ENCODE measurements at regions not wholly inside any gene's neighbourhood (a gene's known extent, or its start where the extent isn't known, plus 50 kb on each side); places are given as distances from the start of the nearest gene placed in this dataset.

DNA sequence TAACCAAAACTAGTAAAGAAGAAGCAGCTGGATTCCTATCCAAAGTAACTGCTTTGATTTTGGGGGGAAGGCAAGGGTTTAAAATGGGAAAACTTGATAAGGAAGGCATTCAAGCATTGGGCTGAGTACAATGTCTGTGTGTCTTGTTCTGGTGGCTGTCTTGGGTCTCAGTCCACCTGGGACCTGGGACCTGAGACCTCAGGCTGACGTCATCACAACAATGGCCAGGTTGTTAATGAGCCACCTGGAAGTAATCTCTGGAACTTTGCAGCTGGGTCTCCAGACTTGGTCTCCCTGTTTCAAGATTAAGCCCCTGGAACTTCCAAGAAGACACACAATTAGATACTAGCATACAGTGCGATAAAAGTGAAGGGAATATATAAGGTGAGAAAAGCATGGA, 157.5 kb downstream of the PIK3R1 start (continued):
- TF ChIP-seq, protein P1, sequence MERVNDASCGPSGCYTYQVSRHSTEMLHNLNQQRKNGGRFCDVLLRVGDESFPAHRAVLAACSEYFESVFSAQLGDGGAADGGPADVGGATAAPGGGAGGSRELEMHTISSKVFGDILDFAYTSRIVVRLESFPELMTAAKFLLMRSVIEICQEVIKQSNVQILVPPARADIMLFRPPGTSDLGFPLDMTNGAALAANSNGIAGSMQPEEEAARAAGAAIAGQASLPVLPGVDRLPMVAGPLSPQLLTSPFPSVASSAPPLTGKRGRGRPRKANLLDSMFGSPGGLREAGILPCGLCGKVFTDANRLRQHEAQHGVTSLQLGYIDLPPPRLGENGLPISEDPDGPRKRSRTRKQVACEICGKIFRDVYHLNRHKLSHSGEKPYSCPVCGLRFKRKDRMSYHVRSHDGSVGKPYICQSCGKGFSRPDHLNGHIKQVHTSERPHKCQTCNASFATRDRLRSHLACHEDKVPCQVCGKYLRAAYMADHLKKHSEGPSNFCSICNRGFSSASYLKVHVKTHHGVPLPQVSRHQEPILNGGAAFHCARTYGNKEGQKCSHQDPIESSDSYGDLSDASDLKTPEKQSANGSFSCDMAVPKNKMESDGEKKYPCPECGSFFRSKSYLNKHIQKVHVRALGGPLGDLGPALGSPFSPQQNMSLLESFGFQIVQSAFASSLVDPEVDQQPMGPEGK (CRISPR knock-in tag; IDR thresholded peaks at IDR 0.05; ENCODE audit: borderline replicate concordance) = no peak

DNA sequence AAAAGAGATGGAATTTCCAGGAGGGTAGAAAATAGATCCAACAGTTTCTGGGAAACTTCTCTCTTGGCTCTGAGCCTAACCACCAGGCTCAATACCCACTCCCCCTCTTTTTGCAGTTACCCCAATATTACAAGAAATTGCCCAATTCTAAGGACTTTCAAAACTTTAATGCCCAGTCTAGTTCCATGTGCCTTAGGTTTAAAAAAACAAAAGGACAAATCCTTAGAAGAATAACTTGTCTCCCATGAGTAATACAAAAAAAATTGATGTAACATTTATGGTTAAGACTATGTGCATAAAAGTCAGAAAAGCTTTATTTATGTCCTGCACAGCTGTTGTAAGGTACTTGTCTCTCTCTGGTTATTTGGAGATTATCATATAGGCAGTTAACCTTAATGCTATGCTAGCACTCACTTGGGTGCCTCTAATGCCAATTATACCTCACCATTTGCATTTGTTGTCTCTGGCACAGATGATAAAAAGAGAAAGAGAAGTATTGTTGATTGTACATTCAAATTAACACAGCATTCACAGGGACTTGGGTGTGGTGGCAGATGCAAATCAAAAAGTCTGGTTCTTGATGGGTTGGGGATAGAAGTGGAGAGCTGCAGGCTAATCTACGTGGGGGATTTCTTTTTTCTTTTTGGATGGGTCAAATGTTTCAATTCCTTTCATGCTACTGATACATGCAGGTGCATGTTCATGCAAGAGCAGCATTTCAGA, 159.4 kb downstream of the PIK3R1 start:
- TF ChIP-seq ARNTL (CRISPR knock-in tag; IDR thresholded peaks at IDR 0.05; ENCODE audit: borderline replicate concordance, low read depth) (no peak), SNAI2 (CRISPR knock-in tag; IDR thresholded peaks at IDR 0.05) (no peak), RARB (CRISPR knock-in tag; IDR thresholded peaks at IDR 0.05) (no peak), GLIS3 (CRISPR knock-in tag; IDR thresholded peaks at IDR 0.05) (no peak)
- TF ChIP-seq, protein P1 (CRISPR knock-in tag; IDR thresholded peaks at IDR 0.05; ENCODE audit: borderline replicate concordance) = no peak
- no peak for ATAC-seq

DNA sequence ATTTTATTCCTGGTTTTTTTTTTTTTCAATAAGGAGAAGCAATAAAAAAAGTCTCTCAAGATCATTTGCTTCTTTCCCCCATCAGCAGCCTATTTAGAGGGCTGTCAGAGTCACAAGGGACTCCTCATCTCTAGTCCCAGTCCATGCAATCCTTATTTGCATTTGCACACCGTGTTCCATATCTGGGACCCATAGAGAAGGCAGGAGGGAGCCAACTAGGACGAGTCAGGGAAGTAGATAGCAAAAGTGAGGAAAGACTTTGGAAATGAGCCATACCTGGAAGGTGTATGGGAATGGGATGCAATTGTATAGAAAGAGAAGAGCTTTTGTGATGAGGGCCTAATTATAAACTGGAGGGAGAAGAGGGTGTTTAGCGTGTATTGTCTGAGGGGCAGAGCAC, 160.0 kb downstream of the PIK3R1 start:
- no peak for ATAC-seq
- TF ChIP-seq ZFP3 (CRISPR knock-in tag; IDR thresholded peaks at IDR 0.05) = no peak

DNA sequence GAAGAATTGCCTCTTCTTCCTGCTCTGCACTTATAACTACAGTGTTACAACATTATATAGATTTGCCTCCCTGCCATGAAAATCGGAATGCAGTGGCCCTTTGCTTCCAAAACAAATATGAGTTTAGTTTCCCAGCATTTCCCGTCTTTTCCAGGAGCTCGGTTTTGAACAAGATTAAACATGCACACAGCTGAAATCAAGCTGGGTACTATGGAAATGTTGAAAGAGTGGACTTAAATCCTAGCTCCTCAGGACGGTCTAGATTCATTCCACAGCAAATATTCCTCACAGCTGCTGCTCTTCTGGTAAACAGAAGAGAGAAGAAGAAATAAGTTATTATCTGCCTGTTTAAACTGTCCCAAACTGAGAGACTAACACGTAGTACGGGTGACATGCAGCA, 161.4 kb downstream of the PIK3R1 start:
- TF ChIP-seq, protein P2, sequence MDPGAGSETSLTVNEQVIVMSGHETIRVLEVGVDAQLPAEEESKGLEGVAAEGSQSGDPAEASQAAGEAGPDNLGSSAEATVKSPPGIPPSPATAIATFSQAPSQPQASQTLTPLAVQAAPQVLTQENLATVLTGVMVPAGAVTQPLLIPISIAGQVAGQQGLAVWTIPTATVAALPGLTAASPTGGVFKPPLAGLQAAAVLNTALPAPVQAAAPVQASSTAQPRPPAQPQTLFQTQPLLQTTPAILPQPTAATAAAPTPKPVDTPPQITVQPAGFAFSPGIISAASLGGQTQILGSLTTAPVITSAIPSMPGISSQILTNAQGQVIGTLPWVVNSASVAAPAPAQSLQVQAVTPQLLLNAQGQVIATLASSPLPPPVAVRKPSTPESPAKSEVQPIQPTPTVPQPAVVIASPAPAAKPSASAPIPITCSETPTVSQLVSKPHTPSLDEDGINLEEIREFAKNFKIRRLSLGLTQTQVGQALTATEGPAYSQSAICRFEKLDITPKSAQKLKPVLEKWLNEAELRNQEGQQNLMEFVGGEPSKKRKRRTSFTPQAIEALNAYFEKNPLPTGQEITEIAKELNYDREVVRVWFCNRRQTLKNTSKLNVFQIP (CRISPR knock-in tag; IDR thresholded peaks at IDR 0.05; ENCODE audit: borderline replicate concordance, low read depth) = no peak
- TF ChIP-seq BACH2 (CRISPR knock-in tag; IDR thresholded peaks at IDR 0.05; ENCODE audit: borderline replicate concordance) = no peak
- TF ChIP-seq ZNF70 (CRISPR knock-in tag; IDR thresholded peaks at IDR 0.05) = no peak
- TF ChIP-seq, protein P3, sequence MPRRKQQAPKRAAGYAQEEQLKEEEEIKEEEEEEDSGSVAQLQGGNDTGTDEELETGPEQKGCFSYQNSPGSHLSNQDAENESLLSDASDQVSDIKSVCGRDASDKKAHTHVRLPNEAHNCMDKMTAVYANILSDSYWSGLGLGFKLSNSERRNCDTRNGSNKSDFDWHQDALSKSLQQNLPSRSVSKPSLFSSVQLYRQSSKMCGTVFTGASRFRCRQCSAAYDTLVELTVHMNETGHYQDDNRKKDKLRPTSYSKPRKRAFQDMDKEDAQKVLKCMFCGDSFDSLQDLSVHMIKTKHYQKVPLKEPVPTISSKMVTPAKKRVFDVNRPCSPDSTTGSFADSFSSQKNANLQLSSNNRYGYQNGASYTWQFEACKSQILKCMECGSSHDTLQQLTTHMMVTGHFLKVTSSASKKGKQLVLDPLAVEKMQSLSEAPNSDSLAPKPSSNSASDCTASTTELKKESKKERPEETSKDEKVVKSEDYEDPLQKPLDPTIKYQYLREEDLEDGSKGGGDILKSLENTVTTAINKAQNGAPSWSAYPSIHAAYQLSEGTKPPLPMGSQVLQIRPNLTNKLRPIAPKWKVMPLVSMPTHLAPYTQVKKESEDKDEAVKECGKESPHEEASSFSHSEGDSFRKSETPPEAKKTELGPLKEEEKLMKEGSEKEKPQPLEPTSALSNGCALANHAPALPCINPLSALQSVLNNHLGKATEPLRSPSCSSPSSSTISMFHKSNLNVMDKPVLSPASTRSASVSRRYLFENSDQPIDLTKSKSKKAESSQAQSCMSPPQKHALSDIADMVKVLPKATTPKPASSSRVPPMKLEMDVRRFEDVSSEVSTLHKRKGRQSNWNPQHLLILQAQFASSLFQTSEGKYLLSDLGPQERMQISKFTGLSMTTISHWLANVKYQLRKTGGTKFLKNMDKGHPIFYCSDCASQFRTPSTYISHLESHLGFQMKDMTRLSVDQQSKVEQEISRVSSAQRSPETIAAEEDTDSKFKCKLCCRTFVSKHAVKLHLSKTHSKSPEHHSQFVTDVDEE (CRISPR knock-in tag; IDR thresholded peaks at IDR 0.05) = no peak
- TF ChIP-seq TOX (CRISPR knock-in tag; IDR thresholded peaks at IDR 0.05; ENCODE audit: borderline replicate concordance) = no peak
- TF ChIP-seq, protein P1 (CRISPR knock-in tag; IDR thresholded peaks at IDR 0.05; ENCODE audit: borderline replicate concordance) = no peak
- TF ChIP-seq, protein P4, sequence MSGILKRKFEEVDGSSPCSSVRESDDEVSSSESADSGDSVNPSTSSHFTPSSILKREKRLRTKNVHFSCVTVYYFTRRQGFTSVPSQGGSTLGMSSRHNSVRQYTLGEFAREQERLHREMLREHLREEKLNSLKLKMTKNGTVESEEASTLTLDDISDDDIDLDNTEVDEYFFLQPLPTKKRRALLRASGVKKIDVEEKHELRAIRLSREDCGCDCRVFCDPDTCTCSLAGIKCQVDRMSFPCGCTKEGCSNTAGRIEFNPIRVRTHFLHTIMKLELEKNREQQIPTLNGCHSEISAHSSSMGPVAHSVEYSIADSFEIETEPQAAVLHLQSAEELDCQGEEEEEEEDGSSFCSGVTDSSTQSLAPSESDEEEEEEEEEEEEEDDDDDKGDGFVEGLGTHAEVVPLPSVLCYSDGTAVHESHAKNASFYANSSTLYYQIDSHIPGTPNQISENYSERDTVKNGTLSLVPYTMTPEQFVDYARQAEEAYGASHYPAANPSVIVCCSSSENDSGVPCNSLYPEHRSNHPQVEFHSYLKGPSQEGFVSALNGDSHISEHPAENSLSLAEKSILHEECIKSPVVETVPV (CRISPR knock-in tag; IDR thresholded peaks at IDR 0.05) = no peak
- no peak for TF ChIP-seq ZFP30 (CRISPR knock-in tag; IDR thresholded peaks at IDR 0.05)
- TF ChIP-seq ZNF565 (CRISPR knock-in tag; conservative IDR thresholded peaks at IDR 0.05; ENCODE audit: low read depth) = no peak
- ATAC-seq = no peak

All from SK-N-SH treated with all-trans-retinoic acid at 6 μM for 48 hours (cell line).